ENCODE measurements at regions not wholly inside any gene's neighbourhood (a gene's known extent, or its start where the extent isn't known, plus 50 kb on each side); places are given as distances from the start of the nearest gene placed in this dataset.

- TF ChIP-seq CTCF (optimal IDR thresholded peaks at IDR 0.05 in 1 of 3, IDR thresholded peaks at IDR 0.05 in 1 of 3, conservative IDR thresholded peaks at IDR 0.05 in 1 of 3; ENCODE audit: extremely low read depth in 1 of 3, insufficient read depth in 2 of 3, low read length in 3 of 3) (no peak), EZH2 (IDR thresholded peaks at IDR 0.05; ENCODE audit: low read length) (no peak)
Measured at GRCh38 chr7:54843841-54844355, 84.9 kb upstream of the SEC61G start.
